GM04503 (cell line): ENCODE measurements at regions not wholly inside any gene's neighbourhood (a gene's known extent, or its start where the extent isn't known, plus 50 kb on each side); places are given as distances from the start of the nearest gene placed in this dataset.
"Not testable (repeated sequence)": the region's sequence is repeated elsewhere in the genome, so short reads cannot be mapped to it uniquely, and the experiment has no call there.

Experiments
- DNase-seq: peaks from one replicate; pipeline ENCODE4 v3.0.0-alpha.2; 2012; ENCODE audit warnings: low read depth

DNA sequence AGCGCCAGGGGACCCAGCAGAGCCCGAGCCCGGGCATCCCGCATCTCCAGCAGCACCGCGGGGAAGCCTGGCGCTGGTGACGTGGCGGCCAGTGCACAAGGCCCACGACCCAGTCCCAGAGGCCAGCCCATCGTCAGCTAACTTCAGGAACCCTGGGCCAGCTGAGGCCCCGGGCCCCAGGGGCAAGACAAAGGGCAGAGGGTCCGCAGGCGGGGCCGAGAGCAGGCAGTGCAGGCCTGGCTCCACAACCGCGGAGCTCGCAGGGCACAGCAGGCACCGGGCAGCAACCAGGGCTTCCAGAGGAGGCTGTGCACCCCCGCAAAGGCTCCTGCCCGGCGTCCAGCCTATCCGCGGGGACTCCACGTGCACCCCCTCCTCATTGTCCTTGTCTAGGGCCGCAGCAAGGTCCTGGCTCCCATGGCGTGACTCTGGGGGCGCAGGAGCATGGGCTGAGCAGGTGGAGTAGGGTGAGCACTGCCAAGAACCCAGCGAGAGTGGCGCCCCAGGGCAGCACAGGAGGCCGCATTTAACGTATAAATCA is 352.5 kb downstream of the KCNJ18 start:
- DNase-seq: not testable (repeated sequence)

DNA sequence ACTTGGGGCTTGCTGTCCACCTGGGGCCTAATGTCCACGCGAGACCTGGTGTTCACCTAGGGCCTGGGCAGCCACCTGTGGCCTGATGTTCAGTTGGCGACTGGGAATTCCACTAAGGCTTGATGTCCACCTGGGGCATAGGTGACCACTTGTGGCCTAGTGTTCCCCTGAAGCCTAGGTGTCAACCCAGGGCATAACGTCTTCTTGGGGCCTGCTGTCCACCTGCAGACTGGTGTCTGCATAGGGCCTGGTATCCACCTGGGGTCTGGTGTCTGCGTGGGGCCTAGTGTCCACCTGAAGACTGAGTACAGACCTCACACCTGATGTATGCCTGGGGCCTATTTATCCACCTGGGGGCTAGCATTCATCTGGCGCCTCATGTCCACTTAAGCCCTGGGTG is 355.2 kb downstream of the KCNJ18 start:
- DNase-seq: not testable (repeated sequence)

DNA sequence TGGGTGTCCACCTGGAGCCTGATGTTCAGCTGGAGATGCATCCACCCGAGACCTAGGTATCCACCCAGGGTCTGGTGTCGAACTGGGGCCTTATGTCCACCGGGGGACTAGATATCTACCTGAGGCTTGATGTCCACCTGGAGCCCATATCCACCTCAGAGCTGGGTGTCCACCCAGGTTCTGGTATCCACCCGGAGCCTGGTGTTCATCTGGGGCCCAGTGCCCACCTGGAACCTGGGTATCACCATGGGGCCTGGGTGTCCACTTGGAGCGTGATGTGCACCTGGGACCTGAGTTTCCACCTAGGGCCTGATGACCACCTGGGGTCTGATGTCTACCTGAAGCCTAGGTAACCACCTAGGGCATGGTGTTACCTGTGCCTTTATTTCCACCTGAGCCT is 355.9 kb downstream of the KCNJ18 start:
- DNase-seq: not testable (repeated sequence)

DNA sequence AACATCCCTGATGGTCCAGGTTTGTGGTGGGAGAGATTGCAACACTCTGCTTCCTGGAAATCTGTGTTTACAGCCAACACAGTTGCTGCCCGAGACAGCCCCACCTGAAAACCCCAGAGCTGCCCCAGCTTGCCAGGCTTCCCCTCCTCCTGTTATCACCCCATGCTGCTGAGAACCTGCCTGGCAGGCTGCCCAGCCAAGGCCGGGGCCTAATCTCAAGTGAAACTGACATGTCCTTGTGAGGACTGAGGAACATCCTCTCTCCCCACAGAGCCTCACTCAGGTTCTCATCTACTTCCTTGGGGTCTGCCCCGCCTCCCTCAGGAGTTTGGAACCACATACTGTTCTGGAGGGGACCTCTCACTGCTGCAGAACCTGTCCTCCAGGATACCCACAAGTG is 358.4 kb downstream of the KCNJ18 start:
- not testable (repeated sequence) for DNase-seq

GRCh38 chr17:22052715-22053114 is 360.4 kb downstream of the KCNJ18 start:
- DNase-seq: not testable (repeated sequence)

GRCh38 chr17:22056566-22056965 is 364.2 kb downstream of the KCNJ18 start:
- not testable (repeated sequence) for DNase-seq

GRCh38 chr17:22075918-22076317 is 383.6 kb downstream of the KCNJ18 start:
- not testable (repeated sequence) for DNase-seq

- DNase-seq: not testable (repeated sequence)
Measured at GRCh38 chr17:22088589-22088988, 396.3 kb downstream of the KCNJ18 start.

GRCh38 chr17:22090263-22090935 is 398.1 kb downstream of the KCNJ18 start:
- DNase-seq: no peak

DNA sequence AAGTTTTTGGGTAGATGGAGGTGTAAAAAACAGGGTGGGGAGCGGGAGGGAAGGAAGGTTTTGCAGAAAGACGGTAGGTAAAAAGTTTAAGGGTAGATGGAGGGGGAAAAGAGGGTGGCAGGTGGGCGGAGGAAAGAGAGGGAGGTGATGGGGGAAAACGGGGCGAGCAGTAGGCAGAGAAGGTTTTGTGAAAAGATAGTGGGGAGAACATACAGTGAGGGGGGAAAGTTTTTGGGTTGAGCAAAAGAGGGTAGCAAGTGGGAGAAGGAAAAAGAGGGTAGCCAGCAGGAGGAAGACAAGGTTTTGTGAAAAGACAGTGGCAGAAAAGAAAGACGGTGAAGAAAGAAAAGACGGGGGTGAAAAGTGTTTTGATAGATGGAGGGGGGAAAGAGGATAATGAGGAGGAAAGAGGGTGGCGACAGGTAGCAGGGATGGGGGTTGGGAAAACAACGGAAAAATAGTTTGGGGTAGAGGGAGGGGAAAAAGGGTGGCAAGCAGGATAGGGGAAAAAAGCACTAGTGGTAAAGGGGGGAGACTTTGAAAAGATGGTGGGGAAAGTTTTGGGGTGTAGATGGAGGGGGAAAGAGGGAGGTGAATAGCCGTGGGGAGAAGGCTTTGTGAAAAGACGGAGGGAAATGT is 398.8 kb downstream of the KCNJ18 start:
- not testable (repeated sequence) for DNase-seq

DNA sequence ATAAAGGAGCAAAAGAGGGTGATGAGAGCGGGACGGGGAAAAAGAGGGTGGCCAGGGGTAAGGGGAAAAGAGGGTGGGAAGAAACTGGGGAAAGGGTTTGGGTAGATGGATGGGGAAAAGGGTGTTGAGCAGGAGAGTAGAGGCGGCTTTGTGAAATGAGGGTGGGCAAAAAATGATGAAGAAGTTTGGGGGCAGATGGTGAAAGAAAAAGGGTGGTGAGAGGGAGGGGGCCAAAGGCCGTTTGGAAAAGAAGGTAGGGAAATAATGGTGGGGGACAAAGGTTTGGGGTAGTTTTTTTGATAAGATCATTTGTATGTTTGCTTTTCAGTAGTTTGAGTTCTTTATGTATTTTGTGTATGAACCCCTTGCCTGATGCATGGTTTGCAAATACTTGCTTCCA is 399.5 kb downstream of the KCNJ18 start:
- DNase-seq: not testable (repeated sequence)

DNA sequence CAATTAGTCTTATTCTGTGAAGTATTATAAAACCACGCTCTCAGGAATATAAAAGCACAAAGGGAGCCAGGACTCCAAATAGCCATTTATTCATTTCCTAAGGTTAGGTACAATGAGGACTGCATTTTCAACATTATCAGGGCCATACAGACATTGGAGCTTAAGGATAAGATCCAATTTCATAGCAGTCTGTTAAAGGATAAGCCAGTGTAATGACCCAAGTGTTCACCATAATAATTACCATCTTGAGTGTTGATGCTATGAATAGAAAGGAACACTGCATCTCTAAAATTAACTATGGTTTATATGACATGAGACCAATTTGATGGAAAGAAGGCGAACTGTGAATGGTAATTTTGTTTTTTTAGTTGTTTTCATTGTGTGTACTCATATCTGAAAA is 403.1 kb downstream of the KCNJ18 start:
- not testable (repeated sequence) for DNase-seq

DNA sequence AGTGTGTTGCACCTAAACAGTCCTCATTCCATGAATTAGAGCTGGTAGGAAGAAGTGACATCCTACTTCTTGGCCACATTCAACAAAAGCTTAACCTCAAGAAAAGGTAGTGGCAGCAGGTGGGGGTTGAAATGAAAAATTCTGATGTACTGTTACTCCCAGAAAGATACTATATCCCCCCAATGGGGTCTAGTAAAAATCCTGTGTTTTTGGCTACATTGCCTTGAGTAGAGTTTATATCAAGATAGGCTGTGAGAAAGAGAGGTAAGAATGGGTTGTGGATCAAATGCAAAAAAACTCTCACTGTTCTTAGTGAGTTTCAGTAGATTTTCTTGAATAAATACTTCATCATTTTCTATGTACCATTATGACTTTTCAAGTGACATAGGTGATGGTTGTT is 407.3 kb downstream of the KCNJ18 start:
- not testable (repeated sequence) for DNase-seq

DNA sequence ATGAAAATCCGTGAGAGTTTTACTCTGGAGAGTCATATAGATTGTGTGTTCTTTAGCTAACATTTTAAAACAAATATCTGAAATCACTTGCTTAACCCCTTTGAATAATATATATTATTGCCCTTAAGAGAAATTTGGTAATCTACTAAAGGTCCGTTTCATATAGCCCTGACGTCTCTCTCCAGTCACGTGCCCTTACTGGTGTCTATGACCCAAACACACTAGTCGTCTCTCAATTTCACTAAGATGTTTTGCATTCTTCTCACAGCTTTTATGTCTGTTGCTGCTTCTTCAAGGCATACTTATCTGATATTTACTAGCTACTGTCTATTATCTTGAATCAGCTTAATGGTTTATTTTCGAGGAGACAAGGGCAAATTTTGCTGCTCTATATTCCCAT is 409.9 kb downstream of the KCNJ18 start:
- DNase-seq: no peak

DNA sequence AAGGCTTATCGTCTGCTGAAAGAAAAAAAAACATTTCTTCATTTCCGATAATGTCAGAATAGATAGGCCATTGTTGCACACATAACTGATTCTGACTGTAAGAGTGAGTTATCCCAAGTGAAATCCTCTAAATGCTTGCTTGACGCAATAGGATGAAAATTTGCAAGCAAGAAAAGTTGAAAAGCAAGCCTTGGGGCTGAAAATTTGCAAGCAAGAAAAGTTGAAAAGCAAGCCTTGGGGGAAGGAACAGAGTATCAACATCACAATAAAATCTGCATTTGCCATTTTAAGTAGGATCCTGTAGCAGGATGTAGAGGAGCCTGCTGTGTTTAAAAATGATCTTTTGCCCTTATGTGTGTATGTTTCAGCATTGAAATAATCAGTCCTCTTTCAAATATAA is 424.4 kb downstream of the KCNJ18 start:
- not testable (repeated sequence) for DNase-seq

GRCh38 chr17:22117401-22117800 is 425.1 kb downstream of the KCNJ18 start:
- not testable (repeated sequence) for DNase-seq

GRCh38 chr17:22119016-22119415 is 426.7 kb downstream of the KCNJ18 start:
- not testable (repeated sequence) for DNase-seq

GRCh38 chr17:22119751-22120150 is 427.4 kb downstream of the KCNJ18 start:
- not testable (repeated sequence) for DNase-seq

DNA sequence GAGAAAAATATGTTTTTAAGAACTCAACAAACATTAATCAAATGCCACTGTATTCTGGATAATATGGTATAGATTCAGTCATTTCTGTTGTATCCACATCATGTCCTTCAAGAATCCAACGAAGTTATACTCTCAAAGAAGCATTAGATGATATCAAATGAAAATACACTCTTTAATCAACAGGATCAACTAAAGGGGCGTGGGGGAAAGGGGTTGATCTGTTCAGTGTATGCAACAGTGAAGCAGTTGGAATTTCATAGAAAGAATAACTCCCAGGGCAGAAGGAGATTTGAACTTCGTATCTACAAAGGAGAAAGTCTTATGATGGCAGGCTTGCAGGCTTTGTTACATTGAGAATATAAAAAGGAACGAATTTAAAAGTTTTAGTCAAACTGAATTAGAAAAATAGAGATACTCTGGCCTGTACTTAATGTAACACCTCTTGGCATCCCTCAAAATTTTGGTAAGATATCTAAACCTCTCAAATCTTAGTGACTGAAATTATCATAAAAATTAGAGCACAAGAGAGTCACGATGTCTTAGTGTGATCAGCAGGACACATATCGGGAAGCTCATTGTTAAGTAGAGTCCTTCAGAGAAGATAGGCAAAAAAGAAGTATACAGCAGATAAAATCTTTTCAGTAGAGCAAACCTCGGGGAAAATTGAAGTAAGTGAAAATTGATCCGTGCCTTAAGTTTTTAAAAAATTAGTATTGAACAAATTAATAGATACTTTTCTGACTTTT is 431.4 kb downstream of the KCNJ18 start:
- DNase-seq: no peak

DNA sequence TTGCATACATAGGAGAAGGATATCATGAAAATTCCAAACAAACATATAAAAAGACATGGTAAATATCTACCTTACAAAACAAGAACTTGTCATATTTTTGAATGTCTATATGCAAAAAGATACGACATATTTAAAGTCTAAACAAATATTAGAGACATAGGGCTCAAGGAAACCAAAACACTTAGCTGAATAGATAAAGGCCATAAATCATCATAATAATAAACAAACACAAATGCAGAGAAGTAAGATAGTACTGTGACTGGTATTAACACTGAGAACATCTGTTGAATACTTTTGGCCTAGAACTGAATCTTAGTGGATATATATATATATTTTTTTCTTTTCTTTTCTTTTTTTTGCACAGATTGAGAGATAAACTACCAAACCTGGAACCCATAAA is 435.8 kb downstream of the KCNJ18 start:
- no peak for DNase-seq

DNA sequence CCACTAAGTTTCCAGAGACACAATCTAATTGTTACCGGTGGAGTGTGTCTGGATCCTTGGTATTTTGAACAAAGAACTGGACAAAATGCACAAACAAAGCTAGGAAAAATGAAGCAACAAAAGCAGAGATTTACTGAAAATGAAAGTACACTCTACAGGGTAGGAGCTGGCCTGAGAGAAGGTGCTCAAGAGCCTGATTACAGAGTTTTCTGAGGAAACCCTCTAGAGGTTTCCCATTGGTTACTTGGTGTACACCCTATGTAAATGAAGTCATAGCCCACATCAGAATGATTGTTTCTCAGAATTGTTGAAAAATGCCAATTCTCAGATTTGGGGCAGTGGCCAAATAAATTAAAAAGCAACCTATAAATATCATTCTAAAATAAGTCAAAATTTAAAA is 436.4 kb downstream of the KCNJ18 start:
- no peak for DNase-seq

DNA sequence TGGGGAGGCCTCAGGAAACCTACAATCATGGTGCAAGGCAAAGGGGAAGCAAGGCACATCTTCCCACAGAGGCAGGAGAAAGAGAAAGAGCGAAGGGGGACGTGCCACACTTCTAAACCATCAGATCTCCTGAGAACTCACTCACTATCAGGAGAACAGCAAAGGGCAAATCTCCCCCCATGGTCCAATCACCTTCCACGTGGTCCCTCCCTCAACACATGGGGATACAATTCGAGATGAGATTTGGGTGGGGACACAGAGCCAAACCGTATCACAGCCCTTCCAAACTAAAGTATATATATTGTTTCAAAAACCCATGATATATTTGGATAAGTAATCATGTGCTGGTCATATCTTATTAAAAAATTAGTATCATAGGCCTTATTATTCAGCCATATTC is 437.6 kb downstream of the KCNJ18 start:
- DNase-seq: not testable (repeated sequence)

DNA sequence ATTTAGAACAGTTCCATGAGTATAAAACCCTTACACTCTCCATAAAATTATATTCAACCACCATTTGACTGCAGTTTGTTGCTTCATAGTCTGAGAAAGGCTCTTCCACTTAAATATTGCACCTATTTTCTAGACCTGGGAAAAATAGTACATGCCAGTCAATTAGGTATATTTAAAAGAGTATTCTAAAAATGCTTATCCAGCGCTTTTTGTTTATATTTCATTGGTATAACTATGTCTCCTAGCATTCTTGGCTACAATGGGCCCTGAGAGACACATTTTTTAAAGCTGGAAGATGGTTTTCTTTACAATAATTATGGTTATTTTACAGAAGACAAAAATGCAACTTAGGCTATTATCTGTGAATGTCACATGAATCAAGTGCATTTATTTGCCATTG is 439.4 kb downstream of the KCNJ18 start:
- DNase-seq: no peak
